ENCODE measurements at regions not wholly inside any gene's neighbourhood (a gene's known extent, or its start where the extent isn't known, plus 50 kb on each side); places are given as distances from the start of the nearest gene placed in this dataset.

GRCh38 chr14:62206456-62206855 is 444.2 kb downstream of the SNAPC1 start:
- Histone ChIP-seq H3K27ac (no peak overlapping the region), H3K4me3 (no peak overlapping the region)

GRCh38 chr14:62209287-62209899 is 447.2 kb downstream of the SNAPC1 start:
- Histone ChIP-seq H3K4me3 (no peak overlapping the region), H3K27ac (no peak overlapping the region)

GRCh38 chr14:62213516-62213915 is 451.3 kb downstream of the SNAPC1 start:
- H3K4me3 ChIP-seq = no peak overlapping the region
- H3K27ac ChIP-seq = no peak overlapping the region

- Histone ChIP-seq H3K4me3 (no peak overlapping the region), H3K27ac (no peak overlapping the region)
Measured at GRCh38 chr14:62216121-62216520, 453.9 kb downstream of the SNAPC1 start.

GRCh38 chr14:62234849-62235248 is 472.6 kb downstream of the SNAPC1 start:
- Histone ChIP-seq H3K4me3 (no peak overlapping the region), H3K27ac (no peak overlapping the region)

GRCh38 chr14:62244221-62244620 is 482.0 kb downstream of the SNAPC1 start:
- no peak overlapping the region for H3K27ac ChIP-seq

GRCh38 chr14:62247266-62247665 is 485.0 kb downstream of the SNAPC1 start:
- Histone ChIP-seq H3K4me3 (no peak overlapping the region), H3K27ac (no peak overlapping the region)

More at GRCh38 chr14:62244221-62244620, 482.0 kb downstream of the SNAPC1 start:
- no peak overlapping the region for H3K4me3 ChIP-seq

GRCh38 chr14:62251237-62251636 is 489.0 kb downstream of the SNAPC1 start:
- Histone ChIP-seq H3K4me3 (no peak overlapping the region), H3K27ac (no peak overlapping the region)

GRCh38 chr14:62253171-62253570 is 491.0 kb downstream of the SNAPC1 start:
- H3K27ac ChIP-seq = no peak overlapping the region
- no peak overlapping the region for H3K4me3 ChIP-seq

GRCh38 chr14:62253911-62254310 is 491.7 kb downstream of the SNAPC1 start:
- H3K27ac ChIP-seq = no peak overlapping the region
- no peak overlapping the region for H3K4me3 ChIP-seq

- H3K27ac ChIP-seq = no peak overlapping the region
- H3K4me3 ChIP-seq = no peak overlapping the region
Measured at GRCh38 chr14:62269204-62269603, 507.0 kb downstream of the SNAPC1 start.

GRCh38 chr14:62270236-62270635 is 508.0 kb downstream of the SNAPC1 start:
- Histone ChIP-seq H3K4me3 (no peak overlapping the region), H3K27ac (no peak overlapping the region)

- no peak overlapping the region for H3K4me3 ChIP-seq
Measured at GRCh38 chr14:62280366-62280765, 518.1 kb downstream of the SNAPC1 start.

GRCh38 chr14:62283837-62284236 is 521.6 kb downstream of the SNAPC1 start:
- Histone ChIP-seq H3K4me3 (no peak overlapping the region), H3K27ac (no peak overlapping the region)

More at GRCh38 chr14:62280366-62280765, 518.1 kb downstream of the SNAPC1 start:
- no peak overlapping the region for H3K27ac ChIP-seq

- Histone ChIP-seq H3K27ac (no peak overlapping the region), H3K4me3 (no peak overlapping the region)
Measured at GRCh38 chr14:62289471-62289870, 527.3 kb downstream of the SNAPC1 start.

GRCh38 chr14:62301080-62301479 is 538.9 kb downstream of the SNAPC1 start:
- no peak overlapping the region for H3K4me3 ChIP-seq

GRCh38 chr14:62301911-62302310 is 539.7 kb downstream of the SNAPC1 start:
- no peak overlapping the region for H3K27ac ChIP-seq
- H3K4me3 ChIP-seq = no peak overlapping the region

More at GRCh38 chr14:62301080-62301479, 538.9 kb downstream of the SNAPC1 start:
- H3K27ac ChIP-seq = no peak overlapping the region

- no peak overlapping the region for H3K27ac ChIP-seq
- H3K4me3 ChIP-seq = no peak overlapping the region
Measured at GRCh38 chr14:62303437-62303836, 541.2 kb downstream of the SNAPC1 start.

- Histone ChIP-seq H3K27ac (no peak overlapping the region), H3K4me3 (no peak overlapping the region)
Measured at GRCh38 chr14:62304257-62304656, 542.0 kb downstream of the SNAPC1 start.

- Histone ChIP-seq H3K27ac (no peak overlapping the region), H3K4me3 (no peak overlapping the region)
Measured at GRCh38 chr14:62307844-62308243, 545.6 kb downstream of the SNAPC1 start.

GRCh38 chr14:62308316-62308715 is 546.1 kb downstream of the SNAPC1 start:
- no peak overlapping the region for H3K27ac ChIP-seq
- H3K4me3 ChIP-seq = no peak overlapping the region

- no peak overlapping the region for H3K27ac ChIP-seq
- H3K4me3 ChIP-seq = no peak overlapping the region
Measured at GRCh38 chr14:62308891-62309290, 546.7 kb downstream of the SNAPC1 start.

All from skin epidermis (tissue), 12 donors.